GM23248 (cell line): ENCODE measurements at regions not wholly inside any gene's neighbourhood (a gene's known extent, or its start where the extent isn't known, plus 50 kb on each side); places are given as distances from the start of the nearest gene placed in this dataset.

Source experiments
- EZH2 ChIP-seq: fragments of 200-600 bp; sonication (generic); IDR thresholded peaks from 2 replicates; pipeline ENCODE4 v1.6.1; 2018; ENCODE audit warnings: antibody characterized with exemption, mild to moderate bottlenecking; ENCODE audit not compliant: insufficient read depth, poor library complexity, severe bottlenecking
- EZH2phosphoT487 ChIP-seq: fragments of 200-600 bp; sonication (generic); IDR thresholded peaks from 2 replicates; pipeline ENCODE4 v1.6.1; 2018; ENCODE audit warnings: antibody characterized with exemption, moderate library complexity, mild to moderate bottlenecking, low read depth; ENCODE audit not compliant: insufficient read depth

DNA sequence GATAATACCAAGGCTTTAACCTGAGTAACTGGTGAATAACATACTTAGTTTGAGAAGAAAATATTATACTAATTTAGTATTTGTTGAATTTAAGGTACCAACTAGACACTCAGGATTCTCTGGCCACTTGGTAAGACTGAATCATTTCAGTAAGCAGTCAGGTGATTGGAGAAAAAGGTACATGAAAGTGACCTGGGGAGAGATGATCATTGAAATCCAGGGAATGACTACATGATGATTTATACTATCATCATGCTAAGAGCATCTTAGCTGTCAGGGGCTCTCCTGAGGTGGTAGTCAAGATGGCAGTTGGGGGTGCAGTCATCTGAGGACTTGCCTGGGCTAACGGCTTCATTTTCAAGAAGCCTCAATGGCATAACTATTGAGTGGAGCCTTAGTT is 571.2 kb upstream of the ACVR2A start:
- TF ChIP-seq EZH2 (no peak), EZH2phosphoT487 (no peak)
